K562 (cell line): ENCODE measurements at regions not wholly inside any gene's neighbourhood (a gene's known extent, or its start where the extent isn't known, plus 50 kb on each side); places are given as distances from the start of the nearest gene placed in this dataset.

ENCODE experiments used
- C11orf30 ChIP-seq: fragments of 450-650 bp; IDR thresholded peaks from 2 replicates; pipeline ENCODE4 v1.6.1; 2016; ENCODE audit warnings: low read depth, mild to moderate bottlenecking
- HDAC3 ChIP-seq: fragments of 450-650 bp; IDR thresholded peaks from 2 replicates; pipeline ENCODE4 v1.6.1; 2018; ENCODE audit warnings: borderline replicate concordance, mild to moderate bottlenecking, moderate library complexity; ENCODE audit not compliant: partially characterized antibody
- KHSRP ChIP-seq: fragments of 450-650 bp; IDR thresholded peaks from 2 replicates; pipeline ENCODE4 v1.6.1; 2017
- MXI1 ChIP-seq: IDR thresholded peaks from 2 replicates; pipeline ENCODE4 v1.6.1; 2011; ENCODE audit warnings: low read depth, mild to moderate bottlenecking, improper control_type of control experiment, low read length
- NEUROD1 ChIP-seq: fragments of 150-350 bp; IDR thresholded peaks from 2 replicates; pipeline ENCODE4 v1.6.1; 2014; ENCODE audit warnings: borderline replicate concordance, low read length, low read depth; ENCODE audit not compliant: partially characterized antibody
- SETDB1 ChIP-seq: IDR thresholded peaks from one replicate; pipeline ENCODE4 v1.6.1; 2012; ENCODE audit warnings: low read length, control low read depth, inconsistent platforms
- SMARCE1 ChIP-seq: fragments of 450-650 bp; IDR thresholded peaks from 2 replicates; pipeline ENCODE4 v1.7.1; 2016; ENCODE audit warnings: mild to moderate bottlenecking
- TAF7 ChIP-seq: fragments of 450-650 bp; IDR thresholded peaks from 2 replicates; pipeline ENCODE4 v1.6.1; 2016; ENCODE audit warnings: missing genetic modification characterization, missing compliant biosample characterization
- ZBTB17 ChIP-seq: fragments of 450-650 bp; formaldehyde crosslinking; IDR thresholded peaks from 2 replicates; pipeline ENCODE4 v1.4.0; 2020; ENCODE audit warnings: mild to moderate bottlenecking
- ZKSCAN3 ChIP-seq: fragments of 250-450 bp; sonication (Bioruptor Pico); IDR thresholded peaks from 2 replicates; pipeline ENCODE4 v1.4.0; 2020
- TF ChIP-seq, protein P1 (sequence below): fragments of 450-650 bp; IDR thresholded peaks from 2 replicates; pipeline ENCODE4 v1.6.1; 2016; ENCODE audit warnings: borderline replicate concordance
- TF ChIP-seq, protein P2 (sequence below): sonication (generic); formaldehyde crosslinking; IDR thresholded peaks from 2 replicates; pipeline ENCODE4 v1.8.0; 2023; ENCODE audit warnings: missing genetic modification reagents, mild to moderate bottlenecking, borderline replicate concordance
- TF ChIP-seq, protein P3 (sequence below), 2 experiments: fragments of 450-650 bp in 1 of 2; sonication (generic) in 1 of 2; formaldehyde crosslinking in 1 of 2; IDR thresholded peaks; 2 replicates each; pipeline versions ENCODE4 v1.7.1 to v1.9.0; 2016 to 2022; ENCODE audit warnings: inconsistent platforms in 1 of 2, mild to moderate bottlenecking in 1 of 2, missing genetic modification reagents in 1 of 2

DNA sequence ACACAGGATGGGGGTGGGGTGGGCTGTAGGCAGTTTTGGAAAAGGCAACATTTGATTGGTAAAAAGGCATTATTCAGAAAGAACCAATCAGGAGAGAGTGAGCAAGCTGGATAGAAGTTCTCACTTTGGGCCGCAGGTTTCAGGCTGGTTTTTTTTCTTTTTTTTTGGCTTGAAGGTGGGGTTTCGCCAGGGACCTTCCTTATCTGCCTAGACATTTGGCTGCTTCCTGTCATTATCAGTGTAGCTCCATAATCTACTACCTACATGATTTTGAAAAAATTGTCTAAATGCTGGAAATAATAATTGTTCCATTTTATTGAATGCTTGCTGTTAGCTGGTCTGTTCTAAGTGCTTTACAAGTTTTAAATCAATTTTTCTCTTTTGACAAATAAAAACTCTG is 649.0 kb downstream of the TMTC2 start (continued):
- TF ChIP-seq, protein P1, sequence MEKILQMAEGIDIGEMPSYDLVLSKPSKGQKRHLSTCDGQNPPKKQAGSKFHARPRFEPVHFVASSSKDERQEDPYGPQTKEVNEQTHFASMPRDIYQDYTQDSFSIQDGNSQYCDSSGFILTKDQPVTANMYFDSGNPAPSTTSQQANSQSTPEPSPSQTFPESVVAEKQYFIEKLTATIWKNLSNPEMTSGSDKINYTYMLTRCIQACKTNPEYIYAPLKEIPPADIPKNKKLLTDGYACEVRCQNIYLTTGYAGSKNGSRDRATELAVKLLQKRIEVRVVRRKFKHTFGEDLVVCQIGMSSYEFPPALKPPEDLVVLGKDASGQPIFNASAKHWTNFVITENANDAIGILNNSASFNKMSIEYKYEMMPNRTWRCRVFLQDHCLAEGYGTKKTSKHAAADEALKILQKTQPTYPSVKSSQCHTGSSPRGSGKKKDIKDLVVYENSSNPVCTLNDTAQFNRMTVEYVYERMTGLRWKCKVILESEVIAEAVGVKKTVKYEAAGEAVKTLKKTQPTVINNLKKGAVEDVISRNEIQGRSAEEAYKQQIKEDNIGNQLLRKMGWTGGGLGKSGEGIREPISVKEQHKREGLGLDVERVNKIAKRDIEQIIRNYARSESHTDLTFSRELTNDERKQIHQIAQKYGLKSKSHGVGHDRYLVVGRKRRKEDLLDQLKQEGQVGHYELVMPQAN = no peak
- no peak for TF ChIP-seq KHSRP
- TF ChIP-seq, protein P2, sequence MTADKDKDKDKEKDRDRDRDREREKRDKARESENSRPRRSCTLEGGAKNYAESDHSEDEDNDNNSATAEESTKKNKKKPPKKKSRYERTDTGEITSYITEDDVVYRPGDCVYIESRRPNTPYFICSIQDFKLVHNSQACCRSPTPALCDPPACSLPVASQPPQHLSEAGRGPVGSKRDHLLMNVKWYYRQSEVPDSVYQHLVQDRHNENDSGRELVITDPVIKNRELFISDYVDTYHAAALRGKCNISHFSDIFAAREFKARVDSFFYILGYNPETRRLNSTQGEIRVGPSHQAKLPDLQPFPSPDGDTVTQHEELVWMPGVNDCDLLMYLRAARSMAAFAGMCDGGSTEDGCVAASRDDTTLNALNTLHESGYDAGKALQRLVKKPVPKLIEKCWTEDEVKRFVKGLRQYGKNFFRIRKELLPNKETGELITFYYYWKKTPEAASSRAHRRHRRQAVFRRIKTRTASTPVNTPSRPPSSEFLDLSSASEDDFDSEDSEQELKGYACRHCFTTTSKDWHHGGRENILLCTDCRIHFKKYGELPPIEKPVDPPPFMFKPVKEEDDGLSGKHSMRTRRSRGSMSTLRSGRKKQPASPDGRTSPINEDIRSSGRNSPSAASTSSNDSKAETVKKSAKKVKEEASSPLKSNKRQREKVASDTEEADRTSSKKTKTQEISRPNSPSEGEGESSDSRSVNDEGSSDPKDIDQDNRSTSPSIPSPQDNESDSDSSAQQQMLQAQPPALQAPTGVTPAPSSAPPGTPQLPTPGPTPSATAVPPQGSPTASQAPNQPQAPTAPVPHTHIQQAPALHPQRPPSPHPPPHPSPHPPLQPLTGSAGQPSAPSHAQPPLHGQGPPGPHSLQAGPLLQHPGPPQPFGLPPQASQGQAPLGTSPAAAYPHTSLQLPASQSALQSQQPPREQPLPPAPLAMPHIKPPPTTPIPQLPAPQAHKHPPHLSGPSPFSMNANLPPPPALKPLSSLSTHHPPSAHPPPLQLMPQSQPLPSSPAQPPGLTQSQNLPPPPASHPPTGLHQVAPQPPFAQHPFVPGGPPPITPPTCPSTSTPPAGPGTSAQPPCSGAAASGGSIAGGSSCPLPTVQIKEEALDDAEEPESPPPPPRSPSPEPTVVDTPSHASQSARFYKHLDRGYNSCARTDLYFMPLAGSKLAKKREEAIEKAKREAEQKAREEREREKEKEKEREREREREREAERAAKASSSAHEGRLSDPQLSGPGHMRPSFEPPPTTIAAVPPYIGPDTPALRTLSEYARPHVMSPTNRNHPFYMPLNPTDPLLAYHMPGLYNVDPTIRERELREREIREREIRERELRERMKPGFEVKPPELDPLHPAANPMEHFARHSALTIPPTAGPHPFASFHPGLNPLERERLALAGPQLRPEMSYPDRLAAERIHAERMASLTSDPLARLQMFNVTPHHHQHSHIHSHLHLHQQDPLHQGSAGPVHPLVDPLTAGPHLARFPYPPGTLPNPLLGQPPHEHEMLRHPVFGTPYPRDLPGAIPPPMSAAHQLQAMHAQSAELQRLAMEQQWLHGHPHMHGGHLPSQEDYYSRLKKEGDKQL (CRISPR knock-in tag) = no peak
- TF ChIP-seq NEUROD1 = no peak
- TF ChIP-seq, protein P3, sequence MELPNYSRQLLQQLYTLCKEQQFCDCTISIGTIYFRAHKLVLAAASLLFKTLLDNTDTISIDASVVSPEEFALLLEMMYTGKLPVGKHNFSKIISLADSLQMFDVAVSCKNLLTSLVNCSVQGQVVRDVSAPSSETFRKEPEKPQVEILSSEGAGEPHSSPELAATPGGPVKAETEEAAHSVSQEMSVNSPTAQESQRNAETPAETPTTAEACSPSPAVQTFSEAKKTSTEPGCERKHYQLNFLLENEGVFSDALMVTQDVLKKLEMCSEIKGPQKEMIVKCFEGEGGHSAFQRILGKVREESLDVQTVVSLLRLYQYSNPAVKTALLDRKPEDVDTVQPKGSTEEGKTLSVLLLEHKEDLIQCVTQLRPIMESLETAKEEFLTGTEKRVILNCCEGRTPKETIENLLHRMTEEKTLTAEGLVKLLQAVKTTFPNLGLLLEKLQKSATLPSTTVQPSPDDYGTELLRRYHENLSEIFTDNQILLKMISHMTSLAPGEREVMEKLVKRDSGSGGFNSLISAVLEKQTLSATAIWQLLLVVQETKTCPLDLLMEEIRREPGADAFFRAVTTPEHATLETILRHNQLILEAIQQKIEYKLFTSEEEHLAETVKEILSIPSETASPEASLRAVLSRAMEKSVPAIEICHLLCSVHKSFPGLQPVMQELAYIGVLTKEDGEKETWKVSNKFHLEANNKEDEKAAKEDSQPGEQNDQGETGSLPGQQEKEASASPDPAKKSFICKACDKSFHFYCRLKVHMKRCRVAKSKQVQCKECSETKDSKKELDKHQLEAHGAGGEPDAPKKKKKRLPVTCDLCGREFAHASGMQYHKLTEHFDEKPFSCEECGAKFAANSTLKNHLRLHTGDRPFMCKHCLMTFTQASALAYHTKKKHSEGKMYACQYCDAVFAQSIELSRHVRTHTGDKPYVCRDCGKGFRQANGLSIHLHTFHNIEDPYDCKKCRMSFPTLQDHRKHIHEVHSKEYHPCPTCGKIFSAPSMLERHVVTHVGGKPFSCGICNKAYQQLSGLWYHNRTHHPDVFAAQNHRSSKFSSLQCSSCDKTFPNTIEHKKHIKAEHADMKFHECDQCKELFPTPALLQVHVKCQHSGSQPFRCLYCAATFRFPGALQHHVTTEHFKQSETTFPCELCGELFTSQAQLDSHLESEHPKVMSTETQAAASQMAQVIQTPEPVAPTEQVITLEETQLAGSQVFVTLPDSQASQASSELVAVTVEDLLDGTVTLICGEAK (IDR thresholded peaks at IDR 0.05) = no peak
- TF ChIP-seq, protein P3 (CRISPR knock-in tag; IDR thresholded peaks at IDR 0.05) = no peak
- peak; percentile 43; the same call in 1 of the 2 replicates for TF ChIP-seq SMARCE1
- TF ChIP-seq TAF7 (tag) = no peak
- no peak for TF ChIP-seq C11orf30
- TF ChIP-seq SETDB1 = no peak
- no peak for TF ChIP-seq ZKSCAN3 (CRISPR knock-in tag)
- TF ChIP-seq ZBTB17 (CRISPR knock-in tag) = no peak
- peak; percentile 18 for TF ChIP-seq HDAC3
- TF ChIP-seq MXI1 = no peak
